Suprapubic skin (tissue), 4 donors: ENCODE measurements at regions not wholly inside any gene's neighbourhood (a gene's known extent, or its start where the extent isn't known, plus 50 kb on each side); places are given as distances from the start of the nearest gene placed in this dataset.
"Not testable (repeated sequence)": the region's sequence is repeated elsewhere in the genome, so short reads cannot be mapped to it uniquely, and the experiment has no call there.

ENCODE experiments used
- CTCF ChIP-seq, 2 donors: fragments of 200-600 bp in 1 of 2; fragments of 450-650 bp in 1 of 2; sonication (generic) in 1 of 2; IDR thresholded peaks; one replicate each; pipeline ENCODE4 v1.5.1; 2016 to 2019; ENCODE audit warnings: antibody characterized with exemption in 2 of 2, mild to moderate bottlenecking in 1 of 2, moderate library complexity in 1 of 2
- EP300 ChIP-seq: sonication (generic); formaldehyde crosslinking; IDR thresholded peaks from one replicate; pipeline ENCODE4 v1.6.1; 2017; ENCODE audit warnings: antibody characterized with exemption
- POLR2A ChIP-seq, 2 donors: fragments of 450-650 bp; IDR thresholded peaks; one replicate each; pipeline ENCODE4 v1.6.1; 2017; ENCODE audit warnings: antibody characterized with exemption in 2 of 2, mild to moderate bottlenecking in 2 of 2, moderate library complexity in 2 of 2
- POLR2AphosphoS5 ChIP-seq, 3 donors: sonication (generic); formaldehyde crosslinking; IDR thresholded peaks; one replicate each; pipeline ENCODE4 v1.6.1; 2017; ENCODE audit warnings: antibody characterized with exemption in 3 of 3

GRCh38 chr1:146472192-146472861, 243.5 kb upstream of the NOTCH2NLA start:
- TF ChIP-seq CTCF (IDR thresholded peaks at IDR 0.05); POLR2AphosphoS5 (IDR thresholded peaks at IDR 0.05); EP300; POLR2A (IDR thresholded peaks at IDR 0.05): not testable (repeated sequence)
